Glomerular endothelial cell (primary cell): ENCODE measurements at regions not wholly inside any gene's neighbourhood (a gene's known extent, or its start where the extent isn't known, plus 50 kb on each side); places are given as distances from the start of the nearest gene placed in this dataset.
A peak's percentile ranks its signal among the peaks of the same experiment; 100 is the strongest.
"Not testable (repeated sequence)": the region's sequence is repeated elsewhere in the genome, so short reads cannot be mapped to it uniquely, and the experiment has no call there.

Experiments
- DNase-seq: peaks from one replicate; pipeline ENCODE4 v3.0.0-alpha.2; 2011; ENCODE audit warnings: low read depth, low spot score; ENCODE audit errors: extremely low read depth

DNA sequence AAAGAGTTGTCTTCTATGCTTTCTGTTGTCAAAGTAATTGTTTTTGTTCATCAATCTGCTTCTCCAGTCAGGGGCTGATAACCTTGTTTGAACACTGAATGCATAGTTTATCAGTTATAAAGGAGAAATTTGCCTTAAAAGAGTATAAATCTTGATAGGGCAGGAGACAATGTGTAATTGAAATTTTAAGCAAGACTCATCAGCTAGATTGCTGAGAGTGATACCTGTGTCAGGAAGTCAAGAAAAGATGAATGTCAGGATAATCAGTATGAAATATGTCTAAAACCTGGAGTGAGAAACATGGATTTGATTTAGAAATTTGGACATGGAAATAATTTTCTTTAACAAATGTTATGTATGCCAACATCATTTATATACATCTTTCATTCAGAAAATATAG is 1258.1 kb downstream of the EFNA5 start:
- no peak for DNase-seq

DNA sequence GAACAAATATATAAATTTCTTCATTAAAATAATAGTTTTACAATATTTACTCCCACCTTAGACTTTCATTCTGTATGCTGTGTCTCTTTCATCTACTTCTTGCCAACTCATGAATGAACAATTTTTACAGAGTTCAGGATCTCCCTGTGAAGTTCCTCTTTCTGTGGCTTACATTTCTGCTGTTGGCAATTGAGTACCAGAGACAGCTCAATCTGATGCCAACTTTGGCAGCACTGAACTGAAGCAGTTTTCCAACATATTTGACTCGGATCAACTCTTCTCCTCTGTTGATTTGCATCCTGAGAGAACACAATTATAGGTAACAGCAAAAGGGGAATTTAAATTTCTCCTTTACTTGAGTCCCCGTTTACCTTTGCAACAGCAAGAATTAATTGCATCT is 1262.2 kb downstream of the EFNA5 start:
- DNase-seq: no peak

DNA sequence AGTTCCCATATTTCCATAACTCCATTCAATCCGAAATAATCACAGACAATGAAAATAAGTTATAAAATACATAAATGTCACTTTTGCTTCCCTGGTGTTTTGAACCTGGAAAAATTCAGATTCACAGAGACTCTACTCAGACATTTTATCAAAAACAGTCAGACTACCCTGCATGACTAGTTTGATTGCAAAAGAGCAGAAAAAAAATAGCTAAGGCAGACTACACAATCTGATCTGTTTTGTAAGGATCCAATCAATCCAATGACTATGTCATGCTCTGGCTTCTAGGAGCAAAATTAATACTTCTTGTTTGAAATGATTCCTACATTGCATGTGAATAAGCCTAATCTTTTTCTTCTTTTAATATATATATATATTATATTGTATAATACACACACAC is 1262.6 kb downstream of the EFNA5 start:
- no peak for DNase-seq

DNA sequence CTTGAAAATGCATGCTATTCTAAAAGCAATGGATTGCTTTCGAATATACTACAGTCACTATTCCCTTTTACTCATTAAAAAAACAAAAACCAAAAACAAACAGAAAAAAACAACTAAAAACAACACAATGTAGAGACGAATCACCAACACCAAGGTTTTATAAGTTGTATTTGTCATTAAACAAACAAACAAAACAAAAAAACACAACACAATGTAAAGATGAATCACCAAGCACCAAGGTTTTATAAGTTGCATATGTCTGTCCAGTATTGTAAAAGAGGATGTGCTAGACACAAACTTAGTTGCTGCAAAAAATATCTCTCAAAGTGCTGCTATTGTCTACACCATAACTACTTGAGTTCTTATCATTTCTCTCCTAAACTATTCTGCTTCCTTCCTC is 1269.2 kb downstream of the EFNA5 start:
- no peak for DNase-seq

DNA sequence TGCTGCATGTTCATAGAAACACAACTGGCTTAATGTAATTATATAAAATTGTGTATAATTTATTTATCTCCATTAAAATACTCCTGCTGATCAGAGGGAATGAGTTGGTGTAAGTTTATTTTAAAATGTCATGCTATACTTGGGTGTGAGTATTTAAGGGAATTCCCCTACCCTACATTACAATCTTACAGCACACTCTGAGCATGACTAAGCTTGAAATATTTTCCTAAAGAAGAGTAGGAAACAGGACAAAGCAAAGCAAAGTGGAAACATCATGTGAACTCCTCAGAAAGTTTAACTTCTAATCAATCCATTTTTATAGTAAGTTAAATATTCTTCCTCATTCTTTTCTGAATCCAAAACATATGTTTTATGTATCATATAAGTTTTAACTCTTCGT is 1271.3 kb downstream of the EFNA5 start:
- DNase-seq: no peak

DNA sequence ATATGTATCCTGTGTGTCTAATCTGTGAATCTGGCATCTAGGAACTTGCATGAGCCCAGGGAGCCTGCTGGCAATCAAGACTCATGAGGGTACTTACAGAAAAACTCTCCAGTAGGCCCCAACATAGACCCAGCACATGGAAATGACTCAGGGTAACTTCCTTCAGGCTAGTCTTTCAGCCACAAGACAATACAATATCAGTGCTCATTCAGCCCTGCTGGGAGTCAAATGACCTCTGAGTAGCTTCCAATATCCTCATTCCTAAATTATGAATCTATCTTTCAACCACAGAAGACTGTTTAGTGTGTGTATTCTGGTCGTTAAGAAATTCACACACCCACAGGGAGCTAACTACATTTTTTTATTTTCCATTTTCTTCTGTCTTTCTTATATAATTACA is 1273.0 kb downstream of the EFNA5 start:
- DNase-seq: peak; percentile 91

DNA sequence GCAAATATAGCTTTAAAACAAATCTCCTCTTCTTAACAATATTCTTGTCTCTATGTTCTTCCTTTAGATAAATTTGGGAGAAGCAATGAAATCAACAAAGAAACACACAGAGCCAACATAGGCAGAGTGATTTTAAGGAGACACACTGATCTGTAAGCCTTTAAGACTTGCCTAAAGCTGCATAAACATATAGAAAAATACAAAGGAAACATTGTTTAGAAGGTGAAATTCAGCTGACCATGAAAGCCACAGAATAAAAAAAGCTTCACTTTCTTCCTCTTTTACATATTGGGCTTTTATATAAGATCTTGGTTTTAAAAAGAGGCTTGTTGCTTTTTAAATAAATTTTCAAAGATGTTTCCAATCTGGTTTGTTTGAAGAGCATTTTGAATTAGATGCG is 1277.5 kb downstream of the EFNA5 start:
- DNase-seq: no peak

DNA sequence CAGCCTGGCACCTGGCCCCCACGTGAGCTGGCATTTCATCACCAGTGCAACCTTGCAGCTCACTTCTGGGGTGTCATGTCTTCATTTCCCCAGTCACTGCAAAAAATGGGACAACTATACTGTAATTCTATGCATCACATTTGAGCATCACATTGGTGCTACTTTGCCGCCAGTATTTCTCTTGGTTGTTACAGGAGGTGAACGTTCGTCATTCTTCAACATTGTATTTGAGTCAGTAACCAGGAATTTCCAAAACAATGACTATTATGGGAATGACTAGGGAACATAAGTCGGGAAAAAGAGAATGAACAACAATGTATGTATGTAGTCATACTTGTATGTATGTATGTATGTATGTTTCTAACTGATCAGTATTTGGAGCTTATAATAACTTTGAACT is 1278.0 kb downstream of the EFNA5 start:
- no peak for DNase-seq

DNA sequence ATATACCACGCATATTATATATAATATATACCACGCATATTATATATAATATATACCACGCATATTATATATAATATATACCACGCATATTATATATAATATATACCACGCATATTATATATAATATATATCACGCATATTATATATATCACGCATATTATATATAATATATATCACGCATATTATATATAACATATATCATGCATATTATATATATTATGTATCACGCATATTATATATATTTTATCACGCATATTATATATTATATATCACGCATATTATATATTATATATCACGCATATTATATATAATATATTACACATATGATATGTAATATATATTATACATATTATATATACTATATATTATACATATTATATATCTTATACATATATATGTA is 1283.0 kb downstream of the EFNA5 start:
- not testable (repeated sequence) for DNase-seq

DNA sequence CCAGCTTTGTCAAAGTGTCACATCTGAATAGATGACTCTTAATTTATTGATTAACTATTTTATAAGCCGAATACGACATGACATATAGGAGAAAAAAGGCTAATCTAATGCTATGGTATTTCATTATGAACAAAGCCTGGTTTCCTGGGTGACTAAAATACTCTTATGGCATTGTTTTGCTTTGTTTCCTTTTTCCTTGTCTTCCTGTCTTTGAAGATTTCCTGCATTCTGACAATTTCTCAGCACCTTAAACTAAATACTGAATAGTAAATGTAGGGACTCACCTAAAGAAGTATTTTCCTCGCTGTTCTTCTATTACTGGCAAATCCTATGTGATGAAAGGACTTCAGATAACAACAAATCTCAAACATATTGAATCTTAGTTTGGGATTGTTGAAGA is 1284.5 kb downstream of the EFNA5 start:
- no peak for DNase-seq

DNA sequence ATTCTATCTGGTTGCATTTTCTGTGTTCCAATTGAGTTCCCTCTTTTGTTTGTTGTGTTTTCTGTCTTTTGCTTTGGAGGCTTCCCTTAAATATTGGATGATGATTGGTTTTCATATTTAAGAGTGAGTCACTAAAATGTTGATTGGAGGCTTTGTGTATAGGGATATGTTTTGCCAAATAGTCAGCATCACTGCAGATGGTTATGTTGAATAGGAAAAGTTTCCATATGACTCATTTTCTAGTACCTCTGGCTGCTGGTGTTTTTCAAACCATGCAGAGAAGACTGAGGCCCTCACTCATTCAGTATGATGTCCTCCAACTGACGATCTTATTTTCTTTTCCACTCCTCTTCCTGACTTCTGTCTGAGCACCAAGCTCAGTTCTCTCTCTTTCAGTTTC is 1290.0 kb downstream of the EFNA5 start:
- no peak for DNase-seq

DNA sequence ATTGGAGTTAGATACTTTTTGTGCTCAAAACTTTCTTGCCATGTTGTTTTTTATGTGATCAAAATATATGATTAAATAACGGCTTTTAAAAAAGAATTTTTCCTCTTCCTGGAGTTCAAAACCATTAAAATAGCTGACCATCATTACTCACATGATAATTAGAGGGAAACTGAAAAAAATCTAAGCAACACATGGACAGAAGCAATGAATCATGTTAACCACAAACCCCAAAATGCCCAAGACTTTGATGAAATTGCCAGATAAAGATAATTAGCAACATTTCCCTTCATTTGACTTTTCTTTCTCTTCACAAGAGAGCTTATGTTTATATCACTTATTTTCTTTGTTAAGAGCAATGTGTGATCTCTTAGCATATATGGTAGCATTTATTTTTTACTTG is 1294.2 kb downstream of the EFNA5 start:
- DNase-seq: no peak

DNA sequence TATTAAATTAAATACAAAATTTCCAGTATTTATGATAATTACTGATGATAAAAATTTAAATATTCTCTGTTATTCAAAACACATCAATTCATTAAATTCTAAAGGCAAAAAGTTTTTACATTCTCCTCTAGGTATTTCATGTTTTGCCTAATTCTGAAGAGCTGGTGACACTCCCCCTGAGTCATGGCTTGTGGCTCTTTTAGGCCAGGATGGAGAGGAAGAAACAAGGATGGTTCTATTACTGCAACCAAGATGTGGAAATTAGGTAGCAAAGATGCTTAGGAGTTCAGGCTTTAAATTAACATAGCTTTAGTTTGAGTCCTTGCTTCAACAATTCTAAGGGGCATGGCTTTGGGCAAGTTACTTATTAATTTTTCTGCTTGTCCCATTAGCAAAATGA is 1295.8 kb downstream of the EFNA5 start:
- no peak for DNase-seq

DNA sequence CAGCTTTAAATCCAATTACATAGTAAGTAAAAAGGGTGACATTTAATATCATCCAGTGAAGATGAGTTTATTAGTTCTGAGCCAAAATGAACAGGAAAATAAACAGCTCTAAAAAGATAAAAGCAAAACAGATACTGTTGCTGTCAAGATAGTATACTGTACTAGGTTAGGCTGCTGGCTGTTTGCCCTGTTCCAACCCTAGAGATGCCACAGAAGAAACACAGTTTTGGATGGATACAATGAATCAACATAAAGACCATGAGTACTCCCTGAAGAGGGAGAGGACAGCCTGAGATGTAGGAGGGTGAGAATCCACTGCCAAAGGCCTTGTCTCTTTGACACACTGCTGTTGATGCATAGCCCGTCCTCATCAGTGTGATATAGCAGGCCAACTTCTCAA is 1302.7 kb downstream of the EFNA5 start:
- no peak for DNase-seq

DNA sequence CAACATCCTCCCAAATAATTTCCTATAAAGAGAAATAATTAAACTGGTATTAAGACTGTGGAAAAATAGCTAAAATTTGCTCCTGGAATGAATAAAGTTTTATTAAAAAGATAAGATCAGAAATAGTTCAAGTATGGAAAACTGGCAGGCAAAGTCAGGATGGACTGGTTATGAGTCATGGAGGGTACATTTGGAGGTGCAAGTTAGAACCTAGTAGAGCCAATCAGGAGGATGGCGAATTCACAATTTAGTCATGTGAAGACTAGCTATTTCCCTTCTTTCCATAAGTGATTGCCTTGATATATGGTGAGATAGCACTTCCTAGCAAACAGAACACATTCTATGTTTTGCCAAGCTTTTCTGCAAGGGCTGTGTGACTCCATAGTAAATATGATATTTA is 1303.5 kb downstream of the EFNA5 start:
- no peak for DNase-seq

DNA sequence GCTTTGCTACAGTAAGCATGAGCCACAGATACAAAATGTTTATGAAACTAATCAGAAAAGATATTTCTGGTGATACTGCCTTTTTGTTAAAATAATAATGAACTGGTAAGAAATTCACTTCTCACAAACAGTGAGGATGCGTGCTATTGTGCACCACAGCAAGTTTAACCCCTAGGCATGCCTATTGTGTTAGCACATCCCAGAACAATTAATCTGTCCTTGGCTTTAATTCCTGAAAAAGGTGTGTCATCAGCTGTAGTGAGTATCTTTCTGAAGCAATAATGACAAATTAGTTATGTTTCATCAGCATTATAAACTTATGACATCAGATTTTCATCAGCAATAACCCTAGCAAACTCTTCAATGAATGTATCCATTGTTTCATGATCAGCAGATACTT is 1307.2 kb downstream of the EFNA5 start:
- no peak for DNase-seq

DNA sequence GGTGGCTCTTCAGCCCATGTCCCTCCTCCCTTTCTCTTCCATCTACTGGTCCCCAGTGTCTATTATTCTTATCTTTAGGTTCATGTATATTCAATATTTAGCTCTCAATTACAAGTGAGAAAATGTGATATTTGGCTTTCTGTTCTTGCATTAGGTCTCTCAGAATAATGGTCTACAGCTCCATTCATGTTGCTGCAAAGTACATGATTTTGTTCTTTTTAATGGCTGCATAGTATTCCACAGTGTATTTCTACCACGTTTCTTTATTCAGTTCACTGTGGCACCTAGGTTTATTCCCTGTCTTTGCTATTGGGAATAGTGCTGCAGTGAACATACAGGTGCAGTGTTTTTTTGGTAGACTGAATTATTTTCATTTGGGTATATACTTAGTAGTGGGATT is 1308.8 kb downstream of the EFNA5 start:
- DNase-seq: no peak

DNA sequence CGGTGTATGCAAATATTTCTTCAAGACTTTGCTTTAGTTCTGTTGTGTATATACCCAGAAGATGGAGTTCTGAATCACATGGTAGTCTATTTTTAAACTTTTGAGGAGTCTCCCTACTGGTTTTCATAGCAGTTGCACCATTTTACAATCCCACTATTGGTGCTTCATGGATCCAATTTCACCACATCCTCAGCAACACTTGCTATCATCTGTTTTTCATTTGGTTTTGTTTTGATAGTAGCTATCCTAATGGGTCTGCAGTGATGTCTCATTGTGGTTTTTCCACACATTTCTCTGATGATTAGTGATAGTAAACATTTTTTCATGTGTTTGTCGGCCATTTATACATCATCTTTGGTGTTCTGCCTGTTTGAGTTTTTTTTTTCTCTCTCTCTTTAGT is 1339.3 kb downstream of the EFNA5 start:
- no peak for DNase-seq

DNA sequence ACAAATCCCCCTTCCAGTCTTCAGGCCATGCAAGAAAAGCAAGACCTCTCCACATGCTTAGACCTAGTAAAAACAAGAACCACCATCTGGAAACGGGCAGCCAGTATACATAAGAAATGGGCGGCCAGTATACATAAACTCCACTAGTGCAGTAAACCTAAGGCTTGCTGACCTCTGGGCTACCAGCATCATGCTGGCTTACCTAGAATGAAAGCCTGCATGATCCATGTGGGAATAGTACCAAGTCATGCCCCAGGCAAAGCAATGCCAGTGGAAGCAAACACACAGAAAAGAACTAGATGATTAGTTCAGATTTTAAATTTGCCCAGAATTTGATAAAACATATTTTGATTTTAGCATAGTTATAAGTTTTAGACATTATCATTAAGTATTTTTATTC is 1346.4 kb downstream of the EFNA5 start:
- no peak for DNase-seq

DNA sequence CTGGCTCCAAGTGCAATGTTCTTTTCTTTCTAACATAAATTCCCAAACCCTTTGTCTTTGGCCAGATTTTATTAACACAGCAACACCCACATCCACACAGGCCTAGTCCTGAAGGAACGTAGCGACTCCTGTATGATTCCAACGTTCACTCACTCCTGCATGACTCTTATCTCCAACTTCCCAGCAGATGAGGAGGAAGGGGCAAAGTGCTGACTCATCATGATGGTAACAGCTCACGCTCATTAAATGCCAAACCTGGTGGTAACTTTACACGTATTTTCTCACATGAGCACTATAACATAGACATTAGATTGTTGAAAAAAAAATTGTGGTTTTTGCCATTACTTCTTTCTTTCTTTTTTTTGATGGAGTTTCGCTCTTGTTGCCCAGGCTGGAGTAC is 1349.5 kb downstream of the EFNA5 start:
- no peak for DNase-seq

DNA sequence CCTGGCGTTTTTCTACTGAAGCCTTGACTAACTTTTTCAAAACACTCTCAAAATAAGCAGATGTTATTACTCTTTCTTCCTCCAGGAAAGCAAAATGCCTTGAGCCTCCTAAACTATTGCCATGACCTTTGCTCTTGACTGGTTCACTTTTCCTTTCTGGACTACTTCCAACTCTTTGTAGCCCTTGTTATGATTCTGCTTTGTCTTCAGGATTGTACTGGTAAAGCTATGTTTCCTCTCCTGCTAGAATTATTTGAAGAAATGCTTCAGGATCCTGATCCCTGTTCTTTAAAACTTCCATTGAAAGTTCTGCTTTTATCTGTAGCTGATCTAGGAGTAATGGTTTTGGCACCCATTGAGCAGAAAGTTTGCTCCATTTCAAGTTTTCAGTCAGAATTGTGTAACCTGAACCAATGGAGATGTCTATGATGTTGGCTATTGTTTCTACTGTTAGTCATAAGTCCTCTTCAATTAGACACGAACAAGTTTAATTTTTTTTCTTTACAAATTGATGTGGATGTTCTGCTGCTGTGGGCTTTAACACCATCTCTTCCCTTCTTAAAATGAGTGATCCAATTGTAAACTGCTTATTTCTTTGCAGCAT is 1356.4 kb downstream of the EFNA5 start:
- peak; percentile 64 for DNase-seq

DNA sequence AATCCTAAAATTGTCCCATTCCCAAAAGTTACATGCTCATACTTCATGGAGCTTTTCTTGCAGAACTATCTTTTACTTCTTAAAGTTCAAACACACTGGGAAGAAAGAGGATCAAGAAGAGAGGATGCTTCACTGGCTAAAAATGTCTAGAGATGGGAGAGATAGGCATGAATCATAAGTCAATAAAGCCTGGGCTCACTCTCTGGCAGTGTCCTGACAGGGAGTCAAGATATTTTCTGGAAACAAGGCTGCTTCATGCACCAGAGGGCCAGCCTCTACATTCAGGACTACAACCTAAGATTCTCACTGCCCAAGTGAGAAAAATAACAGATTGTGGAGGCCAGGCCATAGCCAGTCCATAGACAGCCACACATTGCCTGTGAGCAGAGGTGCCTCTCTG is 1358.4 kb downstream of the EFNA5 start:
- DNase-seq: no peak

DNA sequence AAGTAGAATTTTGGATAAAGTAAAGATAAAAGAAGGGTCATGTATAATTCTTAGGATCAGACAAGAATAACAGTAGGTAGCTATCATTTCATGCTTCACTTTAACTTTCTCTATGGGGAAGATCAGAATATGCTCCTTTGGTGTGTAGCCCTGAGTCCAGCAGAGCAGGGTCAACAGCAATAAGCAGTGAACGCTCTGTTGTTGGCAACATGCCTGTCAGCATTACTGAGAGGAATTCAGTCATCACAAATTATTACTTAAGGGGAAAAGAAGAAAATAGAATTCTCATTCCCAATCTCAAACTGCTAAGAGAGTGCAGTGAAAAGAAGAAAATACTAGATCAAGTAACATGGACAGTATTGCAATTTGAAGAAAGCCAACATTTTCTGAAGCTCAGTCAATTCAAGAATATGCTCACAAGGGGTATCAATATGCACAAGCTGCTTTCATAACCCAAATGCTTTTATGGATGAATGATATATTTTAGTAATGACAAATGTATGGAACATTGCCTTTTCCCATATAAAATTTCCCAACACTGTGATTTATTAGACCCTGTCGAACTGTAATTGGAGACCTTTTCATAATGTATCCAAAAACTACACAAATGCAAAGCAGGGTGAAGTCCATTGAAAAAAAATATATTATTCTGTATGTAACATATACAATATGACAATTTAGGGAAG is 1359.4 kb downstream of the EFNA5 start:
- no peak for DNase-seq
